ENCODE measurements at regions not wholly inside any gene's neighbourhood (a gene's known extent, or its start where the extent isn't known, plus 50 kb on each side); places are given as distances from the start of the nearest gene placed in this dataset.
"Not testable (repeated sequence)": the region's sequence is repeated elsewhere in the genome, so short reads cannot be mapped to it uniquely, and the experiment has no call there.

DNA sequence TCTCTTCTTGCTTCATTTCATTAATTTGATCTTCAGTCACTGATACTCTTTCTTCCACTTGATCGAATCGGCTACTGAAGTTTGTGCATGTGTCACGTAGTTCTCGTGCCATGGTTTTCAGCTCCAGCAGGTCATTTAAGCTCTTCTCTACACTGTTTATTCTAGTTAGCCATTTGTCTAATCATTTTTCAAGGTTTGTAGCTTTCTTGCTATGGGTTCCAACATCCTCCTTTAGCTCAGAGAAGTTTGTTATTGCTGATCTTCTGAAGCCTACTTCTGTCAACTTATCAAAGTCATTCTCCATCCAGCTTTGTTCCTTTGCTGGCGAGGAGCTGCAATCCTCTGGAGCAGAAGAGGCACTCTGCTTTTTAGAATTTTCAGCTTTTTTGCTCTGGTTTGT lies 180.0 kb upstream of the TMEM196 start:
- DNase-seq, result not testable (repeated sequence)

DNA sequence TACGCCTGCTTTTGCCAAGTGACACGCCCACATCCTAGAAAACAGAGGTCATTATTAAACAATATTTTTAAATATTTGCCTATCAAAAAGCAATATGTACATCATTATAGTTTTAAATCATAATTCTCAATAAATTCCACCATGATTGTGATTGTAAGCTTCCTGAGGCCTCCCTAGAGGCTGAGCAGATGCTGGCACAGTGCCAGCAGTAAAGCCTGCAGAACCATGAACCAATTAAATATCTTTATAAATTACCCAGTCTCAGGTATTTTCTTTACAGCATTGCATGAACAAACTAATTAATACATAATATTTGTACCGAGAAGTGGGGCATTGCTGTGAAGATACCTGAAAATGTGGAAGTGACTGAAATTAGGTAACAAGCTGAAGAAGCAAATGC lies 174.7 kb upstream of the TMEM196 start:
- DNase-seq, result no peak

DNA sequence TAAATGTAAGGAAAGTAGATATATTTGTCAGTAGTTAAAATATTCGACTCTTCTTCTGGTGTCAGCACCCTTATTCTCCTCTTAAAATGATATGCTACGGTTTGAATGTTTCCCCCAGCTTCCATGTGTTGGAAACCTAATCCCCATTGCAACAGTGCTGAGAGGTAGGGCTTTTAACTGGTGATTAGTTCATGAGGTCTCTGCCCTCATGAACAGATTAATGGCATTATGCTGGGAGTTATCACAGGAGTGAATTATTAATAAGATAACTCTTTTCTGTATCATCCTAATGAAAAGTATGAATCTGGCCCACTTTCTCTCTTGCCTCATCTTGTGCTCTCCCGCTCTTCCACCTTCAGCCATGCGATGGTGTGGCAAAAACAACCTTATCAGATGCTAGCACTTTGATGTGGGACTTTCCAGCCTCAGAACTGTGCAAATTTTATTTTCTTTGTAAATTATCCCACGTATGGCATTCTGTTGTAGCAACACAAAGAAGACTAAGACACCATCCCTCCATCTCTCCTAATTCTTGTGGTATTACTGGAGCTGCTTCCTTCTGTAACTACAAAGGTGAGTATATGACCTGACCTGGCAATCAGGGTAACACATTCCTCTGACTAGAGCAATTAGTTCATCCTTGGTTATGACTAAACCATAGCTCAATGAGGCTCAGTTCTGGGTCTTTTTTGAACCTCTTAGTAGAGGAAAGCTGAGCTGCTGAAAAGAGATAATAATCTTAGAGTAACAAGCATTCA lies 171.1 kb upstream of the TMEM196 start:
- no peak for DNase-seq

DNA sequence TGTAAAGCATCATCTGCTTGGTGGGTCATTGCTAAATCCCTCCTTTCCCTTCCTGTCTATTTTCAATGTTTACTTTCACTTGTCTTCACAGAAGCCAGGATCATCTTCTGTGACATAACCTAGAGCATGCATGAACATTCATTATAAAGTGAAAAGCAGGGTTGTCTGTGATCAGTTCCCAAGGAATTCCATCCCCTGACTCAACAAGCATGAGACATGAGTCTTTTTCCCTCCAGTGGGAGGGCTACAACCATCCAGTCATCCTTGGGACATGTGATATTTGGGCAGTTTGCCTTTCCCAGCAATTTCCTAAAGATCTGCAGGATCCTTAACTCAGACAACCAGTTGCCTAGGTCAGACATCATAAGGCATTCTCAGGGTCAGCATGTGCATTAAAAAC lies 166.3 kb upstream of the TMEM196 start:
- peak; percentile 91 for DNase-seq

DNA sequence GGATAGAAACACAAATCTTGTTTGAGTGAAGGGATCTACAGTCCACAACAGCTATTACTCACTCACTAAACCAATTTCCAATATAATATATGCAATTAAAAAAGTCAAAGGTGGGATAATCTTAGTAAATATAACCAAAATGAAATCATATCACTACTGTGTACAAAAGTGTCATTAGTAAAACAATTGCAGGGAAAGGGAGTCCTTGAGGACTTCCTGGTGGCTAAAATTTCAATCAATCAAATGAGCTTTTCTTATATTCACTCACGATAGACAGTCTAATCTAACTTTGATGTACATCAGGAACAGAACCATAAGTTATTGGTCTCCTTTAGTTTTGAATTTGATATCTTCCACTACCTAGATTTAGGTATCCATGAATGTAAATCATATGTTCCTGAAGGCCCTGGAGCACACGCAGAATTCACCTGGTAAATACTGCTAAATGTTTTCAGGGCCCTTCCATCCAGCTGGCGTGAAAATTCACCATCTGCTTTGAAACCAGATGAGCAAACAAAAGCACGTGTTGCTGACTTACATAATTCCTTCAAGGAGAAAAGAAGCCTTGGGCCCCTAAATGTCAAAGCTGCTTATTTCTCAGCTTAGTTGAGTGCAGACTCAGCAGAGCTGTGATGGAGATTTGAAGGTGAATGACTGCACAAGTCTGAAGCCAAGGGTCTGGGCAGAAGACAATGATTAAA lies 159.3 kb upstream of the TMEM196 start:
- no peak for DNase-seq

DNA sequence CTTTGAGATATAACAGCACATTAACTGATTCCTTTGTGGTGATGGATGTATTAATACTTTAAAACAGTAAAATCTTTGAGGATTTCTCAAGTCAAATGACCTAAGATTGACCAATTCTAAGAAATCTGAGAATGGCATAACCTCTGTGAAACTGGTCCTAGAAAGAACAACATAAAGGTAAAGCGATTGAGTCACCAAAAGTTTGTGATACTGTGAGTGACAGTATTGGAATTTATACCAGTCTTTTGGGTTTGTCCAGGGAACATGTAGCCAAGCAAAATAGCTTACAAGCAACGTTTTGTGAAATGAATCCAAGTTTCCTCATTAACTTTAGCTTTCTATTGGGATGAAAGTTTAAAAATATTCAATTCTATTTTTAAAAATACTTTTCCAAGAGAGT lies 157.4 kb upstream of the TMEM196 start:
- DNase-seq, result no peak

DNA sequence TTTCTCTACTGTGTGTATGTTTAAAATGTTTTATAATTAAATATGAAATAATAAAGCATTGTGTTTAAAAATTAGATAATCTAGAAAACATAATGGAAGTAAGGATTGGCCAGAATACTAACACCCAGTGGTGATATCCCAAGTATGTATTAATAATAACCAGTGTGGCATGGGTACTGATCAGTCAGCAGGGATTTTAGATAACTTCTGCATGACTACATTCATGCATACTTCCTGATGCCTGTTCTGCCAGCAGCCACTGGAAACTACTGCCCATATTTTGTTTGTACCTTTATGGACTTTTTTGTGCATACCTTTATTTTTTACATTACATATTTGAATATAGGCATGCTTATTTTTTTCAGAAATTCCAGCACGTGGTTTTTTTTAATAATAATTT lies 156.6 kb upstream of the TMEM196 start:
- peak; percentile 14 for DNase-seq

DNA sequence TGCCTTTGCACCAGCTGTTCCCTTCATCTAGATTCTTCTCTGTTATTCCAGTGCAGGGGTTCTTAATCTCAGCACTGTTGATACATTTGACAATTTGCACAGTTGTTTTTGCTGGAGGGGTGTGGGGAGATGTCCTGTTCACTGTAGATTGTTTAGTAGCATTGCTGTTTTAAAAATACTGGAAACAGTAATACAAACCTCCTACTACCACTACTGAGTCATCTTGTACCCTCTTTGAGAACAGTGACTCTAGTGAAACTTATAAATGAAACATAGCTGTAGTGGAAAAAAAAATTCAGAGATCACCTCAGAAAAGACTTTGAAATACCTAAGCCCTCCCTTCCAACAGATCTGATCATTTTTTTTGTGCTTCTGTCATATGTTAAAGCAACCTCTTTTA lies 154.8 kb upstream of the TMEM196 start:
- no peak for DNase-seq

DNA sequence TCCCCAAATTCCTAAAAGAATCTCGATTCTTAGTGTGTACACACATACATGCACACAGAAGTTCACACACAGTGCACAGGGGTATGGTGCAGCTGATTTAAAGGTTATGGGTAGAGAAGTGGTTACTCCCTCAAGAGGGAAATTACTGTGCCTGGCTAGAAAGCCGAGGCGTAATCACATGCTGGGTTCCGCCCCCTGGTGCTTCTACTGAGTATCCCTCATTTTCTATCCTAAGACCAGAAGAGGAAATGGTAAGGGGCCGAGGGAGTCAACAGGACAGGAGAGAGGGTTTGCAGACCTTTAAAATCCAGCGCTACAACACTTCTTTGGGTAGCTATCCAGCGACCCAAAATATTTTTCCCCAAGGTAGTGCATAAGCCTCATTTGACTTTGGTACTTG lies 147.3 kb upstream of the TMEM196 start:
- no peak for DNase-seq

DNA sequence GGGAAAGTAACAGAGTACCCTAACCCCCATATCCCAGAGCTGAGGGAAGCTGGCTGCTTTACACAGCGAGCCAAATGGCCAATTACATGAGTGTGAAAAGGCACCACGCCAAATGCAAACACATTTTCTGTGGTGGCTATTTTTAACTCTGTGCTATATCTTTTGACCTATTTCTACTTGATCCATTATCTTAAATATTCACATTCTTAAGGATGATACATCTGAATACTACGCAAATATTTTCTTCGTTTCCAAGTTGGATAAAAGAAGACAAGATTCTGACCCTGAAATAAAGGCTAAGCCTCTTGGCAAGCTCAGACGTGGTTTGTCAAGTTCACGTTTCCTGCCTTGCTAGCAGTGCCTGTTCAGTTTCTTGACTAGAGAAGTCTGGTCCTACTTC lies 146.7 kb upstream of the TMEM196 start:
- DNase-seq, result peak; percentile 78

DNA sequence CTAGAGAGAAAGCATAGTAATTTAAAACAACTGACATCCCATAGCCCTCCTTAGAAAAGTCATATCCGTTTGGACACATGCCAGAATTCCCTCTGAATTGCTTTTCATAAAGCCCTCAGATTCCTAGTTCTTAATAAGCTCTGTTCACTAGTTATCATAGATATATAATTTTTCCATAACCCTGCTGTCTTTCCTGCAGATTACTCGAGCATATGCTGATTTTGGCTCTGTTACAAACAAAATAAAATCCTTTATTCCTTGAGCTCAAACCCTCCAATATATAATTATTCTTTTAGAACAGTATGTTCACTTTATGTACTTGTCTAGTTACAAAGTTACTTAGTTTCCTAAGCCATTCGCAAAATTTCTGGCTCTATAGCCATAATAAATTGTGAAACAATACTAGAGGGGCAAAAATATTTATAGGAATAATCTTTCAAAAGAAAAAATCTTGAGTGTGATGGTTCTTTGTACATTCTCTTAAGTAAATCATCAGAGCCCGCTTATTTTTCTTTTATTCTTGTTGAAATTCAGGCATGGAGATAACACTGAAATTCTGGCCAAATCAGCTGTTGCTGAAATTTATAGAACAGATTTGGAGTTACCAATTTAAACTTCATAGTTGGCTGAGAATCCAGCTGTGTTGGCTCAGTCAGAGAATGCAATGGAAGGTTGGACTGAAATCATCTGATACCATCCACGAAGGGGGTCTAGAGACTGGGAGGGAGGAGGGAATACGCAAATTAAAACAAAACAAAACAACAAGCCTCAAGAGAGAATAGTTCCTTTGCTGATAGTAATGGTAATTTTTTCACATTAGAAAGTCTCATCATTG lies 146.1 kb upstream of the TMEM196 start:
- peak; percentile 38 for DNase-seq

DNA sequence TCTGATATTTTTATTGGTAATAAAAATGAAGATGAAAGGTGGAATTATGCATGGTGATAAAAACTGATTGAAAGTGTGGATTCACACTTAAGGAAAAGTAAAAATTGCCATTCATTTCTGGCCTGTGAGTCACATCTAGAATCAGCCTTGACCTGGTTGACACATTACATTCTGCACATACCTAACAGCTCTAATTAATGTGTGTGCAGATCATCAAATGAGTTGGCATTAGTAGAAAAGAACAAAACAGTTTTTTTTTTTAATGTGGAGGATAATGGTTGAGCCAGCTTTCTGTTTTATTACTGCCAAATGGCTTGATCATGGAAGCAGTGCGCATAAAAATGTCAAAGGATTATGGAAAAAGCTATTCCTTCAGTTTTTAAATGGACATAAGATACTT lies 142.6 kb upstream of the TMEM196 start:
- DNase-seq, result peak; percentile 66

DNA sequence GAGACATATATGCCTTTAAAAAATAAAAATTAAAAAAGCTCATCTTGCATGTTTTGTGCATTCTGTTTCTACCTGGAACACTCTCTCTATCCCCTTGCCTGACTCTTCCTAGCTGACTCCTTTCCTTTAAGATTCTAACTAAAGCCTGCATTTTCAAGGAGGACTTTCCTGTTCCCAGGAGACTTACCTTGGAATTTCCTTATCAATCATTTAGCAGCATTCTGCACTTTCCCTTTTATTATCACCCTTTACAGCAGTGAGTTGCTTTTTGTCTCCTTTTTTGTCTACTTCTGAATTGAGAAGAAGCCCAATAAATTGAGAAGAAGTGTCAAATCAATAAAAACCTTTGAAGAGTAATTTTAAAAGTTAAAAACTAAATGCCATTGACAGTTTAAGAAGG lies 142.2 kb upstream of the TMEM196 start:
- DNase-seq, result no peak

DNA sequence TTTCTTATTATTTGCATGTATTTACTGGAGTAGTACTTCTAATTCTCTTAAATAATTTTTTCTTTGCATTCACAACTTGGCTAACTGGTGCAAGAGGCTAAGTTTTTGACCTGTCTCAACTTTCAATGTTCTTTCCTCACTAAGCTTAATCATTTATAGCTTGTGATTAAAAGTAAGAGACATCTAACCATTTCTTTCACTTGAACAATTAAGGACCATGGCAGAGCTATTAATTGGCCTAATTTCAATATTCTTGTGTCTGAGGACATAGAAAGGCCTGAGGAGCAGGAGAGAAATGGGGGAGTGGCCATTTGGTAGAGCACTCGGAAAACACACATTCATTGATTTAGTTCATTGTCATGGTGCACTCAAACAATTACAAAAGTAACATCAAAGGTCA lies 141.4 kb upstream of the TMEM196 start:
- no peak for DNase-seq

DNA sequence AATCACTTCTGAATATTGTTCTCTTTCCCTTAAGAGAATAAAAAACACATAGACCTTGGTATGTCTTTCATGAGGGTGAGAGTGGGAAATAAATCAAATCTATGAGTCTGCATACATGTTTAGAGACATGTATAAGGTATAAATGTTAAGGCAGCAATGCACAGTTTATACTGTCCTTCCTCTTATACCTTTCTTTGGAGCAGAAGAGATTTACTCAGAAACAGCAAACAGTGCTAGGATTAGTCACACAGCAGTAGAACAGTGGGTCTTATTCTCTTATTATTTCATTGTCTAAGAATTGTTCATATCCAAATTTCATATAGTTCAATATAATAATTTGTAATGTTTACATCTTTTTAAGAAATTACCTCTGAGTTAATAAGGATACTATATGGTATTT lies 126.7 kb upstream of the TMEM196 start:
- no peak for DNase-seq

DNA sequence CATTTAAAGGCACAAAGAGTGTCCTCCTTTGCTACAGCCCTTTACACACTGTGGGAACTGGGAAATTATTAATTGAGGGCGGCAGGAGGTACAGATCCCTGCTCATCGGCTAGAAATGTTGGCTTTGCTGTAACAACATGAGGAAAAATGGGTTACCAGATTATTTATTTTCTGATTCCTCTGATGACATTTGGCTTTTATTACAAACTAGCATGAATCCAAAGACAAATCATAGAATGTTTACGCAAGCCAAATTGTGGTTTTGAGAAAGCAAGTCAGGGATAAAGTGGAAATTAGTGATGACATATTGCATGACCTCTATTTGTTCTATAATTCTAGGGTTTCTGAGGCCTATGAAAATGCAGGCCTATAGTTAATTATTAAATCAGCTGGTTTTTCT lies 126.1 kb upstream of the TMEM196 start:
- DNase-seq, result peak; percentile 18

DNA sequence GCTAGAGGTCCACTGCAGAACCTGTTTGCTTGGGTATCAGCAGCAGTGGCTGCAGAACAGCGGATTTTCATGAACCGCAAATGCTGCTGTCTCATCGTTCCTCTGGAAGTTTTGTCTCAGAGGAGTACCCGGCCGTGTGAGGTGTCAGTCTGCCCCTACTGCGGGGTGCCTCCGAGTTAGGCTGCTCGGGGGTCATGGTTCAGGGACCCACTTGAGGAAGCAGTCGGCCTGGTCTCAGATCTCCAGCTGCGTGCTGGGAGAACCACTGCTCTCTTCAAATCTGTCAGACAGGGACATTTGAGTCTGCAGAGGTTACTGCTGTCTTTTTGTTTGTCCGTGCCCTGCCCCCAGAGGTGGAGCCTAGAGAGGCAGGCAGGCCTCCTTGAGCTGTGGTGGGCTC lies 109.5 kb upstream of the TMEM196 start:
- DNase-seq, result not testable (repeated sequence)

DNA sequence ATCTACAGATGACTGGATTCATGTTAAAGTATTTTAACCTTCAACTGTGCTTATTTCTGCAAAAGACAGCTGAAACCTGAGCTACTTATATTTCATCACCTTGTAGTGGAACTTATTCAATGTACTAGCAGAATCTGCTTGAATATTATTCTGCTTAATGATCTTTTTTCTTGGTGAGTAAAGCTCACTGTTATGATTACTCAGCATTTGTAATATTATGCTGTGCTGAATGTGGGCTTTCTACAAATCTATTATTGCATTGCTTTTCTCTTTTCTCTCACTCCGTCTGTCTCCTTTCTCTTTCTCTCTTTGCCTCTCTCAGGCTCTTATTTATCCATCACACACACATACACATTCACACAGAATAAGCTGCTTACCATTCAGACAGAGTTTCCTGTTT lies 98.7 kb upstream of the TMEM196 start:
- no peak for DNase-seq

DNA sequence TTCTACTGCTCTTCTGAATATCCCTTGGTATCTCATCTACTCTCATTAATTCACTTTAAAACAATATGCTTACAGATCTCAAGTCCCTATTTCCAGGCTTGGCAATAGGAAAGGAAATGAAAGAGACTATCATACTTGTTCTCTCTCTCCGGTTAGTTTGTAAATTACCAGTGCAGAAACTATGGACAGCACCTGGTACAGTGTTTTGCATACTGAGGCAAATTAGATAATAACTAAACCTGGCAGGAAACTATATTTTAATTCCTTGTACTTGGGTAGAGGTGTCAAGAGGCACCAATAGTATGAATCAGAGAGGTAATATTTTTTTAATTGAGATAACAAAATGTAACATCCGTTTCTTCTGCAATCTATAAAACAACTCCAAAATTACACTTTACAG lies 97.7 kb upstream of the TMEM196 start:
- no peak for DNase-seq

DNA sequence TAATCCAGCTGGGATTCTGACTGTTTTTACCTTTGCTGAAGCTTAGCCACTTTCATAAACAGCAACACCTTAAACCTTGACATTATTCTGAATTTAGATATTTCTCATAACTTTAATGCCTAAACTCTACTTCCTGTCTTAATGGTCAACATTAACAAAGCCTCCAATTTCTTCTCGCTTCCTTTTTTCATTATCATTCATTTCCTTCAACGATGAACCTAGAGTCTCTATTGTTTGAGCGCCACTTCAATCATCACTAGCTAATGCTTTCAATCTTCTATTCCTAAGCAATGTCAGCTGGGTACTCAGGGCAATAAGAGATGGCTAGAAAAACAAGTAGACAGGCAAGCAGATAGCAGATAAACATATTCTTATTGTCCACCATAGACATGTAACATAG lies 96.6 kb upstream of the TMEM196 start:
- DNase-seq, result no peak

DNA sequence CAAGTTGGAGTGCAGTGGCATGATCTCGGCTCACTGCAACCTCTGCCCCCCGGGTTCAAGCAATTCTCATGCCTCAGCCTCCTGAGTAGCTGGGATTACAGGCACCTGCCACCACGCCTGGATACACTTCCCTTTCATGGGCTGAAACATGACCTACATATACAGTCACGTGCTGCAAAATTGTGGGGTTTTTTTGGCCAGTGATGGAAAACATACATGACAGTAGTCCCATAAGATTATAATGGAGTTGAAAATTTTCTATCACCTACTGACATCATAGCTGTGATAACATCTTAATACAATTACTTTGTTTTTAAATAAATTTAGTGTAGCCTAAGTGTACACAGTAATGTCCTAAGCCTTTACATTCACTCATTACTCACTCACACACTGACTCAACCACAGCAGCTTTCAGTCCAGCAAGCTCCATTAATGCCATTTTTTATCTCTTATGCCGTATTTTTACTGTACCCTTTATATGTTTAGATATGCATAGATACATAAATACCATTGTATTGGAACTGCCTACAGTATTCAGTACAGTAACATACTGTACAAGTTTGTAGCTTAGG lies 79.9 kb upstream of the TMEM196 start:
- no peak for DNase-seq

DNA sequence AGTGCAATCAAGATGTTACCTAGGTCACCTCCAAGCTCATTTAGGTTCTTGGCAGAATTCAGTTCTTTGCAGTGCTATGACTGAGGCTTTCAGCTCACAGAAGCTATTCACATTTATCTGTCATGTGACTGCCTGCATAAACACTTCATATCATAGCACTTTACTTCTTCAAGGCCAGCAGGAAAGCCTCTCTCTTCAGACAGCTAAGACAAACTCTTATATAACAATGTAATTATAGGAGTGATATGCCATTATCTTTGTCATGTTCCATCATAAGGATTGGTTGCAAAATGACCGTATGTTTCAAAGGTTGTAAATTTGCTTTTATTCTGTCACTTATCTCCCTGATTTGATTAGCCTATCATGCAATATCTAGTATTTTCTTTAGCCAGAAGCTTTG lies 78.8 kb upstream of the TMEM196 start:
- DNase-seq, result no peak

DNA sequence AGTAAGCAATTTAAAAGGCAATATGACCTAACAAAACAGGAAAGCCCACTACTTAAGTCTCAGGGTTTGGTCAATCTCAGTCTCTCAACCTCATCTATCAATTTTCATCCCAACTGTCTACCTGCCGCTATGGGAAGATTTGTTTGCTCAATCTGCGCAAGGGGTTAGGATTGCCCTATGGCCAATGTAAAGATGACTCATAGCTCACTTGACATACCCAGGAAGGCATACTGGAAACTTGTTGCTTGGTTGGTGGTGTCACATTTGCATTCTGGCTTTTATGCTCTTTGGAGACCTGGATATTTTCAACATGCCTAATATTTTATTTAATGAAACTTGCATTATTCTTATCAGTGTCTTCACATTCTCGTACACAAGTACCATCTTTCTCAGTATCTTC lies 78.1 kb upstream of the TMEM196 start:
- DNase-seq, result no peak

DNA sequence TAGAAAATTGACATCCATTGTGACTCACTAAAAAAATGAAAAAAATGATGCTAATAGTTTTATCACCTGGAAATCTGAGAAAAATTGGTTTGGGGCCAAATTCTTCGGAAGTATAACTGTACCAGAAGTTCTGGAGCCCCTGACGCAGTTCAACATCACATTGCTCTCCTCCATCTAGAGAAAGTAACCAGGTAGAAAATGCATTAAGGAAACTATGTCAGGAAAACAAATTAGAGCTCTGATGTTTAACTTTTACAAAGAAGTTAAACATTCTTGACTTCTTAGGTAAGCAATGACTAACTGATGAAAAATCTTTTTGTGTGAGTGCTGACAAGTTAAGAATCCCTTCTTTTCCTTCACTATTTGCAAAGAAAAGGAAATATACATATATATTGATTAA lies 61.1 kb upstream of the TMEM196 start:
- peak; percentile 9 for DNase-seq
